Endothelial cell of umbilical vein (primary cell): ENCODE measurements at regions not wholly inside any gene's neighbourhood (a gene's known extent, or its start where the extent isn't known, plus 50 kb on each side); places are given as distances from the start of the nearest gene placed in this dataset.
"Not testable (repeated sequence)": the region's sequence is repeated elsewhere in the genome, so short reads cannot be mapped to it uniquely, and the experiment has no call there.

ENCODE experiments used
- EZH2 ChIP-seq: IDR thresholded peaks from 2 replicates; pipeline ENCODE4 v1.6.1; 2012; ENCODE audit warnings: borderline replicate concordance, low read depth, mild to moderate bottlenecking, moderate library complexity, low read length, inconsistent platforms; ENCODE audit not compliant: severe bottlenecking
- FOS ChIP-seq: IDR thresholded peaks from 2 replicates; pipeline ENCODE4 v1.6.1; 2011; ENCODE audit warnings: mild to moderate bottlenecking, low read length, moderate library complexity, borderline replicate concordance; ENCODE audit not compliant: insufficient read depth
- GATA2 ChIP-seq: IDR thresholded peaks from 2 replicates; pipeline ENCODE4 v1.7.0; 2011; ENCODE audit warnings: low read depth, mild to moderate bottlenecking, moderate library complexity, mixed read lengths, low read length; ENCODE audit not compliant: insufficient read length, insufficient read depth
- JUN ChIP-seq: IDR thresholded peaks from 2 replicates; pipeline ENCODE4 v1.6.1; 2011; ENCODE audit warnings: borderline replicate concordance, low read depth; ENCODE audit not compliant: insufficient read length, insufficient read depth
- MYC ChIP-seq: IDR thresholded peaks from one replicate; pipeline ENCODE4 v1.6.1; 2011; ENCODE audit warnings: mild to moderate bottlenecking, low read depth, low read length
- POLR2A ChIP-seq: IDR thresholded peaks from 2 replicates; pipeline ENCODE4 v1.6.1; 2012; ENCODE audit warnings: low read depth, mild to moderate bottlenecking, control low read depth, low read length
- POLR2AphosphoS5 ChIP-seq: IDR thresholded peaks from 2 replicates; pipeline ENCODE4 v1.6.1; 2012; ENCODE audit warnings: low read depth, mild to moderate bottlenecking, control low read depth, low read length, moderate library complexity; ENCODE audit not compliant: insufficient read depth
- TF ChIP-seq, protein P1 (sequence below), 2 donors: IDR thresholded peaks; 1 replicate in 1 of 2; 2 replicates in 1 of 2; pipeline ENCODE4 v1.5.1; 2011; ENCODE audit warnings: low read length in 2 of 2, mild to moderate bottlenecking in 2 of 2, moderate library complexity in 2 of 2, control low read depth in 1 of 2, inconsistent platforms in 1 of 2, low read depth in 1 of 2; ENCODE audit not compliant: insufficient read depth in 1 of 2; ENCODE audit errors: extremely low read depth in 1 of 2
- TF ChIP-seq, protein P2 (sequence below): IDR thresholded peaks from 2 replicates; pipeline ENCODE4 v1.6.1; 2011; ENCODE audit not compliant: insufficient read depth, insufficient read length

DNA sequence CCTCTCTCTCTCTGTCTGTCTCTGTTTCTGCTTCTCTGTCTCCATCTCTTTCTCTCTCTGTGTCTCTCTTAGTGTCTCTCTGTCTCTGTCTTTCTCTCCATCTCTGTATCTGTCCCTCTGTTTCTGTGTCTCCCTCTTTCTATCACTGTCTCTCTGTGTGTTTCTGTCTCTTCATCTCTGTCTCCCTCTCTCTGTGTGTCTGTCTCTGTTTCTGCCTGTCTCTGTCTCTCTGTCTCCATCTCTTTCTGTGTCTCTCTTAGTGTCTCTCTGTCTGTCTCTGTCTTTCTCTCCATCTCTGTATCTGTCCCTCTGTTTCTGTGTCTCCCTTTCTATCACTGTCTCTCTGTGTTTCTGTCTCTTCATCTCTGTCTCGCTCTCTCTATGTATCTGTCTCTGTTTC lies 125.4 kb upstream of the TPTE start:
- not testable (repeated sequence) for TF ChIP-seq POLR2A, EZH2, POLR2AphosphoS5, GATA2, JUN, MYC, FOS
- TF ChIP-seq, protein P1, sequence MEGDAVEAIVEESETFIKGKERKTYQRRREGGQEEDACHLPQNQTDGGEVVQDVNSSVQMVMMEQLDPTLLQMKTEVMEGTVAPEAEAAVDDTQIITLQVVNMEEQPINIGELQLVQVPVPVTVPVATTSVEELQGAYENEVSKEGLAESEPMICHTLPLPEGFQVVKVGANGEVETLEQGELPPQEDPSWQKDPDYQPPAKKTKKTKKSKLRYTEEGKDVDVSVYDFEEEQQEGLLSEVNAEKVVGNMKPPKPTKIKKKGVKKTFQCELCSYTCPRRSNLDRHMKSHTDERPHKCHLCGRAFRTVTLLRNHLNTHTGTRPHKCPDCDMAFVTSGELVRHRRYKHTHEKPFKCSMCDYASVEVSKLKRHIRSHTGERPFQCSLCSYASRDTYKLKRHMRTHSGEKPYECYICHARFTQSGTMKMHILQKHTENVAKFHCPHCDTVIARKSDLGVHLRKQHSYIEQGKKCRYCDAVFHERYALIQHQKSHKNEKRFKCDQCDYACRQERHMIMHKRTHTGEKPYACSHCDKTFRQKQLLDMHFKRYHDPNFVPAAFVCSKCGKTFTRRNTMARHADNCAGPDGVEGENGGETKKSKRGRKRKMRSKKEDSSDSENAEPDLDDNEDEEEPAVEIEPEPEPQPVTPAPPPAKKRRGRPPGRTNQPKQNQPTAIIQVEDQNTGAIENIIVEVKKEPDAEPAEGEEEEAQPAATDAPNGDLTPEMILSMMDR (IDR thresholded peaks at IDR 0.05; ENCODE audit: extremely low read depth in 1 of 2, insufficient read depth in 1 of 2, low read depth in 1 of 2, low read length in 2 of 2) = not testable (repeated sequence)
- TF ChIP-seq, protein P2, sequence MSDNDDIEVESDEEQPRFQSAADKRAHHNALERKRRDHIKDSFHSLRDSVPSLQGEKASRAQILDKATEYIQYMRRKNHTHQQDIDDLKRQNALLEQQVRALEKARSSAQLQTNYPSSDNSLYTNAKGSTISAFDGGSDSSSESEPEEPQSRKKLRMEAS = not testable (repeated sequence)
